ENCODE measurements at regions not wholly inside any gene's neighbourhood (a gene's known extent, or its start where the extent isn't known, plus 50 kb on each side); places are given as distances from the start of the nearest gene placed in this dataset.
"Not testable (repeated sequence)": the region's sequence is repeated elsewhere in the genome, so short reads cannot be mapped to it uniquely, and the experiment has no call there.

DNA sequence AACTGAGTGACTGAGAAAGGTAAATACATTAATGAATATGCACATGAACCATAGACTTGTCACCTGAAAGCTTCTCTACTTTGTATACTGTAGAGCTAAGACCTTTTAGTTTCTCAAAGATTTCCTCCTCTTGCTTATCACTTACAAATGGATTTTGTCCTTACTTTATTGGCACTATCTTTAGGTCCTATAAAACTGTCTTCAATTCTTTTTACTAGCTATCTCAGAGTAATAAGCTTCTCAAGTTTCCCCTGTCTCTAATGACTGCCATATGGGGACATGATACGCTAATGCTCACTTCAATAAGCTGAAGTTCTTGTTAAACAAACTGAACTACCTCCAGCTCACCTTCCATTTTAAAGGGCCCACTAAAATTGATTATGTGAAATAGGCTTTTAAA, 468.2 kb upstream of the CCDC196 start:
- no peak for DNase-seq (ENCODE audit: unreplicated experiment)
- Mint-ChIP-seq H3K27ac (ENCODE audit: low read depth, unreplicated experiment) (no peak overlapping the region), H3K9me3 (ENCODE audit: unreplicated experiment) (peaks cover 13% of the 10 kb centered on the region), H3K36me3 (ENCODE audit: insufficient read depth, unreplicated experiment) (no peaks in the 10 kb centered on the region), H3K4me1 (ENCODE audit: insufficient read depth, unreplicated experiment) (no peaks in the 10 kb centered on the region), H3K27me3 (ENCODE audit: insufficient read depth, unreplicated experiment) (no peaks in the 10 kb centered on the region), H3K4me3 (ENCODE audit: unreplicated experiment) (no peak overlapping the region)
- TF ChIP-seq, protein P1, sequence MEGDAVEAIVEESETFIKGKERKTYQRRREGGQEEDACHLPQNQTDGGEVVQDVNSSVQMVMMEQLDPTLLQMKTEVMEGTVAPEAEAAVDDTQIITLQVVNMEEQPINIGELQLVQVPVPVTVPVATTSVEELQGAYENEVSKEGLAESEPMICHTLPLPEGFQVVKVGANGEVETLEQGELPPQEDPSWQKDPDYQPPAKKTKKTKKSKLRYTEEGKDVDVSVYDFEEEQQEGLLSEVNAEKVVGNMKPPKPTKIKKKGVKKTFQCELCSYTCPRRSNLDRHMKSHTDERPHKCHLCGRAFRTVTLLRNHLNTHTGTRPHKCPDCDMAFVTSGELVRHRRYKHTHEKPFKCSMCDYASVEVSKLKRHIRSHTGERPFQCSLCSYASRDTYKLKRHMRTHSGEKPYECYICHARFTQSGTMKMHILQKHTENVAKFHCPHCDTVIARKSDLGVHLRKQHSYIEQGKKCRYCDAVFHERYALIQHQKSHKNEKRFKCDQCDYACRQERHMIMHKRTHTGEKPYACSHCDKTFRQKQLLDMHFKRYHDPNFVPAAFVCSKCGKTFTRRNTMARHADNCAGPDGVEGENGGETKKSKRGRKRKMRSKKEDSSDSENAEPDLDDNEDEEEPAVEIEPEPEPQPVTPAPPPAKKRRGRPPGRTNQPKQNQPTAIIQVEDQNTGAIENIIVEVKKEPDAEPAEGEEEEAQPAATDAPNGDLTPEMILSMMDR (IDR thresholded peaks at IDR 0.05; ENCODE audit: unreplicated experiment) = no peak
- ChIA-PET CTCF (interaction anchor here (0.7 kb wide), 1 partner anchor 794 kb away, joined by 3 read pairs; no protein-coding TSS in a partner anchor), POLR2A (interaction anchor here (0.5 to 1.5 kb wide), 3 partner anchors 9 to 915 kb away, joined by 3 to 4 read pairs (median 4); partner anchors contain the start of gene MAX)
- BruUV-seq (replicated peaks) = no TSS peak
- intact Hi-C loops (cut with micrococcal nuclease) = no loop called here

DNA sequence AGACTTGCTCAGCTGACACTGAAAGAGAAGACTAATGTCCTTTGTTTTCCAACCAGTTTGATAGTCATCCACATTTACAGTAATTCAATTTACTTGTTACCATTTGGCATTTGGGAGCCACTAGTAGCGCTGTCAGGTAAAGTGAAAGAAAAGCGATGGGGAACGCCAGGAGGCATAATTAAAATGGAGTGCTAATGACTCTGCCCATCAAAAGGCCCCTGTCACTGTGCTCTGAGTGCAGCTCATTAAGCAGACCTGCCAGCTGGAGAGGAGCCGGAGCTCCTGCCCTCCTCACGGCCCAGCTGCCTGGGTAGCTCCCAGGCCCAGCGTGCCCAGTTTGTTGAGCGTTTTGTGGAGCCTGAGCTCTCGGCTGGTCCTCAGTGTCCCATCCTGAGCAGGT, 463.6 kb upstream of the CCDC196 start:
- CTCF ChIA-PET = no interaction called here
- BruUV-seq (replicated peaks) = no TSS peak
- Mint-ChIP-seq H3K27ac (ENCODE audit: low read depth, unreplicated experiment) (no peak overlapping the region), H3K4me1 (ENCODE audit: insufficient read depth, unreplicated experiment) (no peaks in the 10 kb centered on the region), H3K9me3 (ENCODE audit: unreplicated experiment) (no peaks in the 10 kb centered on the region), H3K27me3 (ENCODE audit: insufficient read depth, unreplicated experiment) (peaks cover 12% of the 10 kb centered on the region), H3K4me3 (ENCODE audit: unreplicated experiment) (no peak overlapping the region), H3K36me3 (ENCODE audit: insufficient read depth, unreplicated experiment) (no peaks in the 10 kb centered on the region)
- TF ChIP-seq, protein P1 (IDR thresholded peaks at IDR 0.05; ENCODE audit: unreplicated experiment) = no peak
- no peak for DNase-seq (ENCODE audit: unreplicated experiment)
- POLR2A ChIA-PET = interaction anchor here (0.8 kb wide), 1 partner anchor 29 kb away, joined by 4 read pairs; no protein-coding TSS in a partner anchor
- intact Hi-C loops (cut with micrococcal nuclease) = no loop called here

DNA sequence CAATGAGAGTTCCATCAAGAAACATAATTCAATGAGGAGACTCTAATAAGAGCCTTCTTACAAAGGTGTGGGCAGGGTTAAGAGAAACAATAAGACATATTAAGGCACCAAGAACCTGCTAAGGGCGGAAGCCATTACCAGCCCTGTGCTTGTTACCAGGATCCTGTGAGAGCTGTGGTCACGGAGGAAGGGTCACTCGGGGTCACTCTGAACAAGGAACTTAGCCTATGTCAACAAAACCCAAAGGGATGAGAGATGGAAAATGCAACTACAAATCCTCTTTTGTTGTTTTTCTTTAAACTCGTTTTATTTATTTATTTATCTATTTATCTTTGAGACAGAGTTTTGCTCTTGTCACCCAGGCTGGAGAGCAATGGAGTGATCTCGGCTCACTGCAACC, 460.4 kb upstream of the CCDC196 start:
- DNase-seq (ENCODE audit: unreplicated experiment) = no peak
- Mint-ChIP-seq H3K4me3 (ENCODE audit: unreplicated experiment) (no peak overlapping the region), H3K36me3 (ENCODE audit: insufficient read depth, unreplicated experiment) (no peaks in the 10 kb centered on the region), H3K27me3 (ENCODE audit: insufficient read depth, unreplicated experiment) (peaks cover 12% of the 10 kb centered on the region), H3K27ac (ENCODE audit: low read depth, unreplicated experiment) (no peak overlapping the region), H3K4me1 (ENCODE audit: insufficient read depth, unreplicated experiment) (no peaks in the 10 kb centered on the region), H3K9me3 (ENCODE audit: unreplicated experiment) (peaks cover 1% of the 10 kb centered on the region)
- POLR2A ChIA-PET = no interaction called here
- BruUV-seq (replicated peaks) = no TSS peak
- CTCF ChIA-PET = no interaction called here
- TF ChIP-seq, protein P1 (IDR thresholded peaks at IDR 0.05; ENCODE audit: unreplicated experiment) = no peak
- intact Hi-C loops (cut with micrococcal nuclease) = no loop called here

DNA sequence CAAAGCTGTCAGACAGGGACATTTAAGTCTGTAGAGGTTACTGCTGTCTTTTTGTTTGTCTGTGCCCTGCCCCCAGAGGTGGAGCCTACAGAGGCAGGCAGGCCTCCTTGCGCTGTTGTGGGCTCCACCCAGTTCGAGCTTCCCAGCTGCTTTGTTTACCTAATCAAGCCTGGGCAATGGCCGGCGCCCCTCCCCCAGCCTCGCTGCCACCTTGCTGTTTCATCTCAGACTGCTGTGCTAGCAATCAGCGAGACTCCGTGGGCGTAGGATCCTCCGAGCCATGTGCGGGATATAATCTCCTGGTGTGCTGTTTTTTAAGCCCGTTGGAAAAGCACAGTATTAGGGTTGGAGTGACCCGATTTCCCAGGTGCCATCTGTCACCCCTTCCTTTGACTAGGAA, 454.2 kb upstream of the CCDC196 start:
- H3K4me3 Mint-ChIP-seq (ENCODE audit: unreplicated experiment); BruUV-seq (replicated peaks); H3K36me3 Mint-ChIP-seq (ENCODE audit: insufficient read depth, unreplicated experiment); CTCF ChIA-PET; intact Hi-C loops (cut with micrococcal nuclease); H3K4me1 Mint-ChIP-seq (ENCODE audit: insufficient read depth, unreplicated experiment); H3K27me3 Mint-ChIP-seq (ENCODE audit: insufficient read depth, unreplicated experiment); H3K27ac Mint-ChIP-seq (ENCODE audit: low read depth, unreplicated experiment); DNase-seq (ENCODE audit: unreplicated experiment); POLR2A ChIA-PET: not testable (repeated sequence)
- H3K9me3 Mint-ChIP-seq (ENCODE audit: unreplicated experiment) = peaks cover 26% of the 10 kb centered on the region

DNA sequence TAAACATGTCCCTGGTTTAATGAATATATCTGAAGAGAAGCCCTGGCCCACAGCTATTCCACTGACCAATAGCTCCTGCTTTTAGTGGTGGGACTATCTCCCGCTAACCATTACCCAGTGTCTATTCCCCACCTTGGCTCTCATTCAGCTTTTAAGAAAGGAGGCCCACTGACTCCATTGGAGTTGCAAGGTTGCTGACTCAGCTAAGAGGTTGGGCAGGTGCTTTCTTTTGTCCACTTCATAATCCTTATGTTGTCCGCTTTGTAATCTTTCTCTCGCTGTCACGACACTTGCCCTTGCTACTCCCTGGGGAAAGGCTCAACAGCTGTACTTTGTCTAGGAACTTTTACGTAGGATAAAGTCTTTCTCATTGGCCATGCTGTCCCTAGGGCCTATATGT, 453.4 kb upstream of the CCDC196 start:
- POLR2A ChIA-PET = interaction anchor here (0.7 kb wide), 1 partner anchor 49 kb away, joined by 3 read pairs; no protein-coding TSS in a partner anchor
- Mint-ChIP-seq H3K4me1 (ENCODE audit: insufficient read depth, unreplicated experiment) (no peaks in the 10 kb centered on the region), H3K27me3 (ENCODE audit: insufficient read depth, unreplicated experiment) (peaks cover 9% of the 10 kb centered on the region), H3K36me3 (ENCODE audit: insufficient read depth, unreplicated experiment) (no peaks in the 10 kb centered on the region), H3K9me3 (ENCODE audit: unreplicated experiment) (peaks cover 26% of the 10 kb centered on the region), H3K27ac (ENCODE audit: low read depth, unreplicated experiment) (no peak overlapping the region), H3K4me3 (ENCODE audit: unreplicated experiment) (no peak overlapping the region)
- DNase-seq (ENCODE audit: unreplicated experiment) = no peak
- TF ChIP-seq, protein P1 (IDR thresholded peaks at IDR 0.05; ENCODE audit: unreplicated experiment) = no peak
- CTCF ChIA-PET = no interaction called here
- no TSS peak for BruUV-seq (replicated peaks)
- intact Hi-C loops (cut with micrococcal nuclease) = no loop called here

Data from MCF 10A (cell line).